SU-DHL-6 (cell line): ENCODE measurements at regions not wholly inside any gene's neighbourhood (a gene's known extent, or its start where the extent isn't known, plus 50 kb on each side); places are given as distances from the start of the nearest gene placed in this dataset.

Source experiments
- EZH2phosphoT487 ChIP-seq: fragments of 200-600 bp; sonication (generic), shearing (Covaris generic); conservative IDR thresholded peaks from 2 replicates; pipeline ENCODE4 v1.6.1; 2018; ENCODE audit warnings: mild to moderate bottlenecking, antibody characterized with exemption, low read length, moderate library complexity, mixed read lengths
- TF ChIP-seq, protein P1 (sequence below): fragments of 200-600 bp; sonication (generic); IDR thresholded peaks from one replicate; pipeline ENCODE4 v1.5.1; 2017; ENCODE audit warnings: antibody characterized with exemption, mild to moderate bottlenecking, low read length, moderate library complexity; ENCODE audit not compliant: insufficient read depth, poor library complexity, severe bottlenecking

DNA sequence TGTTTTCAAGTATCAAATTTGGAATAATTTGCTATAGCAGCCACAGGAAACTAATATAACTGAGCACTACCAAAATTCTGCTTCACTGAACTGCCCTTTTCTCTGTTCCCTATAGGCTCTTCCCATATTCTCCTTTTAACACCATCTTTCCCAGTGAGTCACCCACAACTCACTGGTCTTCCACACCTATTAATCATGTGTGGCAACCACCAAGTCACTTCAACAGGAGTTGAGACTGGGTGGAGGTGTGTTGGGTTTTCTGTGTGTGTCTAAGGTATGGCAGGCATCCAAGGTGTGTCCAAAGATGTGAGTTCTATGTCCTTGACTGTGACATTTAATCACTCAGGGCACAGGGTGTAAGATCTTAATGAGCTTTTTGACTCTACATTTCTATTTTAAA is 610.0 kb upstream of the CDH11 start:
- TF ChIP-seq, protein P1, sequence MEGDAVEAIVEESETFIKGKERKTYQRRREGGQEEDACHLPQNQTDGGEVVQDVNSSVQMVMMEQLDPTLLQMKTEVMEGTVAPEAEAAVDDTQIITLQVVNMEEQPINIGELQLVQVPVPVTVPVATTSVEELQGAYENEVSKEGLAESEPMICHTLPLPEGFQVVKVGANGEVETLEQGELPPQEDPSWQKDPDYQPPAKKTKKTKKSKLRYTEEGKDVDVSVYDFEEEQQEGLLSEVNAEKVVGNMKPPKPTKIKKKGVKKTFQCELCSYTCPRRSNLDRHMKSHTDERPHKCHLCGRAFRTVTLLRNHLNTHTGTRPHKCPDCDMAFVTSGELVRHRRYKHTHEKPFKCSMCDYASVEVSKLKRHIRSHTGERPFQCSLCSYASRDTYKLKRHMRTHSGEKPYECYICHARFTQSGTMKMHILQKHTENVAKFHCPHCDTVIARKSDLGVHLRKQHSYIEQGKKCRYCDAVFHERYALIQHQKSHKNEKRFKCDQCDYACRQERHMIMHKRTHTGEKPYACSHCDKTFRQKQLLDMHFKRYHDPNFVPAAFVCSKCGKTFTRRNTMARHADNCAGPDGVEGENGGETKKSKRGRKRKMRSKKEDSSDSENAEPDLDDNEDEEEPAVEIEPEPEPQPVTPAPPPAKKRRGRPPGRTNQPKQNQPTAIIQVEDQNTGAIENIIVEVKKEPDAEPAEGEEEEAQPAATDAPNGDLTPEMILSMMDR, result no peak
- no peak for TF ChIP-seq EZH2phosphoT487
